Calu3 (cell line): ENCODE measurements at regions not wholly inside any gene's neighbourhood (a gene's known extent, or its start where the extent isn't known, plus 50 kb on each side); places are given as distances from the start of the nearest gene placed in this dataset.
A peak's percentile ranks its signal among the peaks of the same experiment; 100 is the strongest.

ENCODE experiments used
- BruUV-seq: library from RNA; stranded (reverse); fragments of 400-500 nt; replicated peaks from 2 replicates; lab custom pipeline; 2021; lab: Mats Ljungman, UMichigan
- CTCF ChIA-PET: fragments of 300-600 bp; sonication (Branson Sonifier 250); formaldehyde crosslinking; loops from one replicate; lab custom pipeline; 2022; ENCODE audit warnings: antibody characterized with exemption; lab: Charles Lee
- DNase-seq: peaks from one replicate; pipeline ENCODE4 v3.0.0; 2022
- H3K27ac Mint-ChIP-seq: one replicate; pipeline ENCODE4 v1.8.0; 2022; ENCODE audit warnings: mixed read lengths; ENCODE audit not compliant: unreplicated experiment
- H3K27me3 Mint-ChIP-seq: one replicate; pipeline ENCODE4 v1.8.0; 2022; ENCODE audit warnings: mixed read lengths; ENCODE audit not compliant: unreplicated experiment
- H3K36me3 Mint-ChIP-seq: one replicate; pipeline ENCODE4 v1.8.0; 2022; ENCODE audit warnings: mild to moderate bottlenecking, moderate library complexity, mixed read lengths; ENCODE audit not compliant: insufficient read depth, unreplicated experiment
- H3K4me1 Mint-ChIP-seq: one replicate; pipeline ENCODE4 v1.8.0; 2022; ENCODE audit warnings: mild to moderate bottlenecking, low read depth, mixed read lengths; ENCODE audit not compliant: unreplicated experiment
- H3K4me3 Mint-ChIP-seq: one replicate; pipeline ENCODE4 v1.8.0; 2022; ENCODE audit warnings: mild to moderate bottlenecking, low read depth, moderate library complexity, mixed read lengths; ENCODE audit not compliant: unreplicated experiment
- H3K9me3 Mint-ChIP-seq: one replicate; pipeline ENCODE4 v1.8.0; 2022; ENCODE audit warnings: low read depth, mixed read lengths; ENCODE audit not compliant: unreplicated experiment
- CTCF ChIP-seq: fragments of 200-600 bp; IDR thresholded peaks from one replicate; pipeline ENCODE4 v1.8.0; 2022; ENCODE audit warnings: antibody characterized with exemption; ENCODE audit not compliant: unreplicated experiment
- intact Hi-C: fragments of 100-400 bp; cut with micrococcal nuclease; formaldehyde crosslinking; loops from one replicate; pipeline ENCODE4 v1.10.0; 2022; ENCODE audit not compliant: unreplicated experiment

- peaks cover 34% of the 10 kb centered on the region for H3K4me1 Mint-ChIP-seq
Measured at GRCh38 chr11:111435046-111435698, 56.1 kb upstream of the POU2AF1 start.

GRCh38 chr11:111429066-111429506, 50.0 kb upstream of the POU2AF1 start:
- Mint-ChIP-seq H3K4me3 (no peak overlapping the region), H3K36me3 (no peaks in the 10 kb centered on the region), H3K4me1 (peaks cover 19% of the 10 kb centered on the region), H3K9me3 (no peaks in the 10 kb centered on the region), H3K27me3 (peaks cover 13% of the 10 kb centered on the region), H3K27ac (no peak overlapping the region)
- intact Hi-C loops: no loop called here
- BruUV-seq: no TSS peak
- DNase-seq: peak; percentile 54
- TF ChIP-seq CTCF: peak; percentile 48
- CTCF ChIA-PET: no interaction called here

More at GRCh38 chr11:111435046-111435698, 56.1 kb upstream of the POU2AF1 start:
- Mint-ChIP-seq H3K27ac (no peak overlapping the region), H3K9me3 (no peaks in the 10 kb centered on the region), H3K36me3 (no peaks in the 10 kb centered on the region), H3K4me3 (no peak overlapping the region), H3K27me3 (no peaks in the 10 kb centered on the region)
- CTCF ChIA-PET: no interaction called here
- no peak for DNase-seq
- TF ChIP-seq CTCF: no peak
- no TSS peak for BruUV-seq
- intact Hi-C loops: no loop called here
